ENCODE measurements at regions not wholly inside any gene's neighbourhood (a gene's known extent, or its start where the extent isn't known, plus 50 kb on each side); places are given as distances from the start of the nearest gene placed in this dataset.

DNA sequence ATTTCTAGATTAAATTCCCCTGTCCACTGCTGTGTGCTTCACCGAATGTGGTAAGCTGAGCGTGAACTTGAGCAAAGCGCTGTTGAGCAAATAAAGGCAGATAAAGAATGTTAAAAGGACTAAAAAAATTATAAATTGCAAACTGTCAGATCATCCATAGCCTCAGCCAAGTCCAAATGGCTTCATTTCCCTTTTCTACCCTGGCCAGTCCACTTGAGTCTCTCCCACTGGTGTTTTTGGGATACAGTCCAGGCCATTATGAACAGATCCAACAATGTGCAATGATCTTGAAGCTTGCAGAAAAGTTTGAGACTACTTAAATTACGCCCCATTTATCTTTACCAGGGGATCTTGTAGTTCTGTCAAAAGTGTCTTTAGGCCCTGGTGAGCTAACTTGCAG is 254.6 kb upstream of the PIK3C3 start:
- Histone ChIP-seq H3K4me3 (ENCODE audit: low read depth in 1 of 3, low read length in 3 of 3) (no peak overlapping the region), H3K9me3 (ENCODE audit: control insufficient read depth in 4 of 4, low read length in 3 of 4) (no peaks in the 10 kb centered on the region), H3K36me3 (ENCODE audit: control insufficient read depth in 4 of 4, insufficient read depth in 3 of 4, low read depth in 1 of 4, low read length in 3 of 4) (no peaks in the 10 kb centered on the region), H3K27me3 (ENCODE audit: control insufficient read depth in 4 of 4, insufficient read depth in 4 of 4, low read length in 3 of 4) (no peaks in the 10 kb centered on the region), H3K4me1 (ENCODE audit: control insufficient read depth in 4 of 4, insufficient read depth in 4 of 4, low read length in 3 of 4) (peaks cover 2 to 23% (median 12%) of the 10 kb centered on the region in 4 donors), H3K27ac (ENCODE audit: low read depth in 1 of 2, low read length in 2 of 2) (no peak overlapping the region), H3K9ac (ENCODE audit: low read depth in 1 of 2, low read length in 2 of 2) (no peak overlapping the region)
- no peak for TF ChIP-seq HNF4A (conservative IDR thresholded peaks at IDR 0.05)
- TF ChIP-seq, protein P1, sequence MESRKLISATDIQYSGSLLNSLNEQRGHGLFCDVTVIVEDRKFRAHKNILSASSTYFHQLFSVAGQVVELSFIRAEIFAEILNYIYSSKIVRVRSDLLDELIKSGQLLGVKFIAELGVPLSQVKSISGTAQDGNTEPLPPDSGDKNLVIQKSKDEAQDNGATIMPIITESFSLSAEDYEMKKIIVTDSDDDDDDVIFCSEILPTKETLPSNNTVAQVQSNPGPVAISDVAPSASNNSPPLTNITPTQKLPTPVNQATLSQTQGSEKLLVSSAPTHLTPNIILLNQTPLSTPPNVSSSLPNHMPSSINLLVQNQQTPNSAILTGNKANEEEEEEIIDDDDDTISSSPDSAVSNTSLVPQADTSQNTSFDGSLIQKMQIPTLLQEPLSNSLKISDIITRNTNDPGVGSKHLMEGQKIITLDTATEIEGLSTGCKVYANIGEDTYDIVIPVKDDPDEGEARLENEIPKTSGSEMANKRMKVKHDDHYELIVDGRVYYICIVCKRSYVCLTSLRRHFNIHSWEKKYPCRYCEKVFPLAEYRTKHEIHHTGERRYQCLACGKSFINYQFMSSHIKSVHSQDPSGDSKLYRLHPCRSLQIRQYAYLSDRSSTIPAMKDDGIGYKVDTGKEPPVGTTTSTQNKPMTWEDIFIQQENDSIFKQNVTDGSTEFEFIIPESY (IDR thresholded peaks at IDR 0.05): no peak
- no peak for DNase-seq (ENCODE audit: low spot score)
- WGBS: 69% methylated on average over 4 of the region's 4 CpGs

DNA sequence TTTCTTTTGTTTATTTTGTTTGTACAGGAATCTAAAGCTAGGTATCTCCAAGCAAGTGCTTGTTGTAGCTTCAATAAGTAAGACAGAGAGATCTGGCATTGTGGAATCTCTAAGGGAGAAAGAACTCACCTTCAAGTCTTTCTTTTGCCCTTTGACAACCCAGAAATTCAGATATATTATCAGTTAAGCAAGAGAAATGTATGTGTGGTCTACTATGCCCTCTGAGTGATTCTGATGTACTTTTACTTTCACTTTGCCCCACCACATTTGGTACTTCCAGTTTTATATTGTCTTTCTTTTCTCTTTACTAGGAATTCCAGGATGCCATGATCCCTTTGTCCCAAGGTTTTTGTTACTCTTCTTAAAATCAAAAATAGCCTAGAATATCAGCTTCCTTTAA is 259.6 kb upstream of the PIK3C3 start:
- peak overlapping the region; percentile 5 to 53 (median 19) for H3K4me3 ChIP-seq (ENCODE audit: low read depth in 1 of 3, low read length in 3 of 3)
- H3K4me1 ChIP-seq (ENCODE audit: control insufficient read depth in 4 of 4, insufficient read depth in 4 of 4, low read length in 3 of 4): peaks cover 0 to 5% (median 0%) of the 10 kb centered on the region in 4 donors
- no peak overlapping the region for H3K27ac ChIP-seq (ENCODE audit: low read depth in 1 of 2, low read length in 2 of 2)
- no peaks in the 10 kb centered on the region for H3K9me3 ChIP-seq (ENCODE audit: control insufficient read depth in 4 of 4, low read length in 3 of 4)
- no peak overlapping the region for H3K9ac ChIP-seq (ENCODE audit: low read depth in 1 of 2, low read length in 2 of 2)
- TF ChIP-seq SP1 (IDR thresholded peaks at IDR 0.05) (no peak), JUND (IDR thresholded peaks at IDR 0.05) (no peak), HNF4G (IDR thresholded peaks at IDR 0.05) (no peak), YY1 (IDR thresholded peaks at IDR 0.05) (no peak), TAF1 (conservative IDR thresholded peaks at IDR 0.05) (no peak), HNF4A (conservative IDR thresholded peaks at IDR 0.05) (no peak), RAD21 (IDR thresholded peaks at IDR 0.05) (no peak), FOXA1 (IDR thresholded peaks at IDR 0.05) (no peak), NR2F2 (IDR thresholded peaks at IDR 0.05) (no peak), GABPA (IDR thresholded peaks at IDR 0.05 in 1 of 2, conservative IDR thresholded peaks at IDR 0.05 in 1 of 2) (no peak), FOXA2 (IDR thresholded peaks at IDR 0.05) (no peak)
- TF ChIP-seq, protein P1 (IDR thresholded peaks at IDR 0.05): no peak
- TF ChIP-seq, protein P2, sequence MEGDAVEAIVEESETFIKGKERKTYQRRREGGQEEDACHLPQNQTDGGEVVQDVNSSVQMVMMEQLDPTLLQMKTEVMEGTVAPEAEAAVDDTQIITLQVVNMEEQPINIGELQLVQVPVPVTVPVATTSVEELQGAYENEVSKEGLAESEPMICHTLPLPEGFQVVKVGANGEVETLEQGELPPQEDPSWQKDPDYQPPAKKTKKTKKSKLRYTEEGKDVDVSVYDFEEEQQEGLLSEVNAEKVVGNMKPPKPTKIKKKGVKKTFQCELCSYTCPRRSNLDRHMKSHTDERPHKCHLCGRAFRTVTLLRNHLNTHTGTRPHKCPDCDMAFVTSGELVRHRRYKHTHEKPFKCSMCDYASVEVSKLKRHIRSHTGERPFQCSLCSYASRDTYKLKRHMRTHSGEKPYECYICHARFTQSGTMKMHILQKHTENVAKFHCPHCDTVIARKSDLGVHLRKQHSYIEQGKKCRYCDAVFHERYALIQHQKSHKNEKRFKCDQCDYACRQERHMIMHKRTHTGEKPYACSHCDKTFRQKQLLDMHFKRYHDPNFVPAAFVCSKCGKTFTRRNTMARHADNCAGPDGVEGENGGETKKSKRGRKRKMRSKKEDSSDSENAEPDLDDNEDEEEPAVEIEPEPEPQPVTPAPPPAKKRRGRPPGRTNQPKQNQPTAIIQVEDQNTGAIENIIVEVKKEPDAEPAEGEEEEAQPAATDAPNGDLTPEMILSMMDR (IDR thresholded peaks at IDR 0.05; ENCODE audit: low read depth, low read length, missing input control): no peak
- TF ChIP-seq, protein P3, sequence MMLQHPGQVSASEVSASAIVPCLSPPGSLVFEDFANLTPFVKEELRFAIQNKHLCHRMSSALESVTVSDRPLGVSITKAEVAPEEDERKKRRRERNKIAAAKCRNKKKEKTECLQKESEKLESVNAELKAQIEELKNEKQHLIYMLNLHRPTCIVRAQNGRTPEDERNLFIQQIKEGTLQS (IDR thresholded peaks at IDR 0.05): no peak
- no peaks in the 10 kb centered on the region for H3K36me3 ChIP-seq (ENCODE audit: control insufficient read depth in 4 of 4, insufficient read depth in 3 of 4, low read depth in 1 of 4, low read length in 3 of 4)
- DNase-seq (ENCODE audit: low spot score): no peak
- H3K27me3 ChIP-seq (ENCODE audit: control insufficient read depth in 4 of 4, insufficient read depth in 4 of 4, low read length in 3 of 4): no peaks in the 10 kb centered on the region

Data from liver (tissue), 8 donors.